Muscle layer of colon (tissue), 2 donors: ENCODE measurements at regions not wholly inside any gene's neighbourhood (a gene's known extent, or its start where the extent isn't known, plus 50 kb on each side); places are given as distances from the start of the nearest gene placed in this dataset.
"Not testable (repeated sequence)": the region's sequence is repeated elsewhere in the genome, so short reads cannot be mapped to it uniquely, and the experiment has no call there.

Experiments used
- H3K27ac ChIP-seq: one replicate; pipeline ENCODE4 v1.7.0; 2013; ENCODE audit warnings: low read depth, mild to moderate bottlenecking, low read length, moderate library complexity
- H3K27me3 ChIP-seq, 2 donors: one replicate each; pipeline ENCODE4 v1.7.0; 2013; ENCODE audit warnings: low read length in 2 of 2, mild to moderate bottlenecking in 2 of 2; ENCODE audit not compliant: insufficient read depth in 2 of 2, control insufficient read depth in 1 of 2
- H3K36me3 ChIP-seq: one replicate; pipeline ENCODE4 v1.7.0; 2013; ENCODE audit warnings: mild to moderate bottlenecking, low read length; ENCODE audit not compliant: insufficient read depth
- H3K4me1 ChIP-seq: one replicate; pipeline ENCODE4 v1.7.0; 2013; ENCODE audit warnings: mild to moderate bottlenecking, low read length; ENCODE audit not compliant: insufficient read depth
- H3K4me3 ChIP-seq, 2 donors: one replicate each; pipeline ENCODE4 v1.7.0; 2013; ENCODE audit warnings: low read length in 2 of 2, low read depth in 1 of 2, mild to moderate bottlenecking in 1 of 2, moderate library complexity in 1 of 2
- H3K9ac ChIP-seq: one replicate; pipeline ENCODE4 v1.7.0; 2013; ENCODE audit warnings: low read length
- H3K9me3 ChIP-seq: one replicate; pipeline ENCODE4 v1.7.0; 2013; ENCODE audit warnings: mild to moderate bottlenecking, low read length
- donor health status: abdominal sarcoma.
- donor health status: Adenocarcinoma of cecum.

- not testable (repeated sequence) for H3K9ac ChIP-seq, H3K9me3 ChIP-seq, H3K4me1 ChIP-seq, H3K27ac ChIP-seq, H3K36me3 ChIP-seq, H3K4me3 ChIP-seq, H3K27me3 ChIP-seq
These were observed 178.8 kb downstream of the ERCC6L2 start for GRCh38 chr9:96054248-96054647.

- Histone ChIP-seq H3K27me3 (no peaks in the 10 kb centered on the region), H3K36me3 (no peaks in the 10 kb centered on the region), H3K27ac (no peak overlapping the region), H3K9ac (no peak overlapping the region), H3K4me3 (no peak overlapping the region), H3K9me3 (no peaks in the 10 kb centered on the region), H3K4me1 (peaks cover 11% of the 10 kb centered on the region)
These were observed 177.2 kb downstream of the ERCC6L2 start for GRCh38 chr9:96052686-96053085.

- Histone ChIP-seq H3K27me3 (no peaks in the 10 kb centered on the region), H3K36me3 (no peaks in the 10 kb centered on the region), H3K4me3 (no peak overlapping the region), H3K27ac (no peak overlapping the region), H3K9me3 (no peaks in the 10 kb centered on the region), H3K4me1 (peaks cover 13% of the 10 kb centered on the region), H3K9ac (no peak overlapping the region)
These were observed 175.9 kb downstream of the ERCC6L2 start for GRCh38 chr9:96051423-96051822.

- H3K9me3 ChIP-seq, result no peaks in the 10 kb centered on the region
- H3K36me3 ChIP-seq, result no peaks in the 10 kb centered on the region
- peaks cover 13% of the 10 kb centered on the region for H3K4me1 ChIP-seq
- H3K9ac ChIP-seq, result no peak overlapping the region
- H3K27ac ChIP-seq, result no peak overlapping the region
- no peaks in the 10 kb centered on the region for H3K27me3 ChIP-seq
- H3K4me3 ChIP-seq, result no peak overlapping the region
These were observed 175.3 kb downstream of the ERCC6L2 start for GRCh38 chr9:96050861-96051155.

DNA sequence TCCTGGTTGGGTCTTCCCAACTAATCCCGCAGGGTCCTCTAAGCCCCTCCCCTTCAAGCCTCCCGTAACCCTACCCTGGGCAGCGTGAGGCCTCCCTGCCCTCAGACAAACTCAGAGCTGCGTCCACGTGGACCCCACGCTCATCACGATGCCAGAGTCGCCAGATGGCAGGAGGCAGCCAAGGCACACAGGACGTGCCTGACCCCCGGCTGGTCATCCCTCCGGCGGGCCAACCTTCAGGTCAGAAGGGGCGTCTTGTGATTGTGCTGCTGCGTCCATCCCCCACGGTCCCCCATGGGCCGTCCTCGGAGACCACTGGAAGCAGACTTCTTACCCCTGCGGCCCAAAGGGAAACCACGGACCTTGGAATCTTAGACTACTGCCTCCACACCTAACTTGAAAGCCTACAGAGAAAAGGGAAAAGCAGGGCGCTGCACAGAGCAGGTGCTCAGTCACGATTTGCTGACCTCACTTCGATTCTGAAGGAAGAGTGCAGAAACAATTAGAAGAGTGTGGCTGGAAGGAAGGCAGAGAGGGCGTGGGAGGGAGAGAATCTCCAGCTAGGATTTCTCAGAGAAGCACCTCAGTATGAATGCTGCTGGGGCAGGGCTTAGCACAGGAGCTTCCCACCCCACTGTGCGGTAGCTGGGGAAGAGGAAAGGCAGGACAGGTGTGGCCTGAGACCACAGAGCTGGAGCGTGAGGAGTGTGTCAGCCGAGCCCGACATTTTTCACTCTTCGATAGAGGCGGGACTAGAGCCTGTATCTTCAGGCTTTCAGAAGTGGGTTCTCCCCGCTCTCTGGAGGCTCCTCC, 174.8 kb downstream of the ERCC6L2 start:
- Histone ChIP-seq H3K4me1 (peaks cover 13% of the 10 kb centered on the region), H3K4me3 (no peak overlapping the region), H3K36me3 (no peaks in the 10 kb centered on the region), H3K27me3 (no peaks in the 10 kb centered on the region), H3K27ac (no peak overlapping the region), H3K9ac (no peak overlapping the region), H3K9me3 (no peaks in the 10 kb centered on the region)

DNA sequence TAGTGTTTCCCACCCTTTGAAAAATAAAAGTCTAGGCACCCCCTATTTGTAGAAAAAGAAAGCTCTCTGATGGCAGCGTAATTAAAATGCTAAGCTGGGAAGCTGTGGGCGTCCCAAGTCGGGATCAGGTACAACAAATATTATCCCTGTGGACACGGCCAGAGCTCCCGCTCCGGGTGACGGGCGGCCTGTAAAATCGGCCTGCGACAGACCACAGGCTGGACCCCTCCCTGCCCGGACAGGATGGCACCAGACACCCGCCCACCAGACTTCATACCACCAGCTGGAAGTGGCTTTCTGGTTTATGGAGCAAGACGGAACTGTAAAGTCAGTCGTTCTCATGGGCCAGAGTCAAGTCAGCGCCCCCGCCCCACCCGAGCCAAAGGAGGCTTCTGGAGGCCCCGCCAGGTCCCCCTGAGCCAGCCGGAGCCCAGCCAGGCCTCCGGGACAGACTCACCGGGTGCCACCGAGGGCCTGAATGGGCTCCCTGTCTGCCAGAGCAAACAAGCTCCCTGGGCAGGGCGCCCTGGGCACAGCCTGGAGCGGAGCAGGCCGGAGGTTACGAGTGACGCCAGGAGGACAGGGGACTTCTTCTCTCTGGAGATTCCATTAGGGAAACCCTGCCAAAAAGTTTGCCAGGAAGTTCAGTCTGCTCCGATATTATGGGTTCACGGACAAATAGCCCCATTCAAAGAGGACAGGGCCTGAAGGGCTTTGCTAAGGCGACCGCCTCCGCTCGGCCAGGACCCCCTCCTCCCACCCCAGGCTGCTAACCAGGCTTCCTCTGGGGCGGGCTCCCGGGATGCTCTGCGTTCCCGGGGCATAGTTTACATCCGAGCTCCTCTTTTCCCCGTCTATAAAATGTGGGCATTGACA, 173.7 kb downstream of the ERCC6L2 start:
- Histone ChIP-seq H3K4me3 (peak overlapping the region in 1 of 2 donors; percentile 27), H3K4me1 (peaks cover 13% of the 10 kb centered on the region), H3K9ac (no peak overlapping the region), H3K27me3 (no peaks in the 10 kb centered on the region), H3K36me3 (no peaks in the 10 kb centered on the region), H3K27ac (no peak overlapping the region), H3K9me3 (no peaks in the 10 kb centered on the region)

GRCh38 chr9:96048104-96048955, 172.8 kb downstream of the ERCC6L2 start:
- no peak overlapping the region for H3K9ac ChIP-seq
- H3K4me3 ChIP-seq, result peak overlapping the region in 1 of 2 donors; percentile 27

GRCh38 chr9:96047741-96048103, 172.2 kb downstream of the ERCC6L2 start:
- Histone ChIP-seq H3K4me1 (peaks cover 13% of the 10 kb centered on the region), H3K27ac (no peak overlapping the region), H3K9me3 (no peaks in the 10 kb centered on the region), H3K36me3 (no peaks in the 10 kb centered on the region), H3K9ac (no peak overlapping the region), H3K4me3 (no peak overlapping the region), H3K27me3 (no peaks in the 10 kb centered on the region)

More at GRCh38 chr9:96048104-96048955, 172.8 kb downstream of the ERCC6L2 start:
- Histone ChIP-seq H3K9me3 (no peaks in the 10 kb centered on the region), H3K4me1 (peaks cover 13% of the 10 kb centered on the region), H3K27ac (no peak overlapping the region), H3K27me3 (no peaks in the 10 kb centered on the region), H3K36me3 (no peaks in the 10 kb centered on the region)

DNA sequence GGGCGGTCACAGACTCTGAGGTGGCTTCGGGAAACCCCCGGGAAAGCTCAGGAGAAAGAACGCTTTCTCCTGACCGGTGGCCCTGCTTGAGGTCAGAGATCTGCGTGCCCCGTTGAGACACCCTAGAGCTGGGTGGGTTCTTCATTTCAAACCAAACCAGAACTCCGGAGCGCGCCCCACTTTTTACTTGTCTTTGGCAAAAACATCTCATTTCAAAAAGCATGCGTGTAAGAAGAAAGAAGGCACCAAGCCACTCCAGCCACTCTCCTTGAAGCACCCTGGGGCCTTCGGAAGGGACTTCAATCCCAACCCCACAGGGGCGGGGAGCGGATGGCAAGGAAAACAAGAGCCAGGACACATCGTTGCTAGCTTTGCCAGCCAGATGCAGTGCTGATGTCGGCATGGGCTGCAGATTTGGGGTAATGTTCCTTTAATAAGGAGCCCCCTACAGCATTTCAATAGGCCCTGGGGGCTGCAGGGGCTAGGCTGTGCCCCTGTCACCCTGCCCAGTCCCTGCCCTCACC, 171.7 kb downstream of the ERCC6L2 start:
- Histone ChIP-seq H3K36me3 (no peaks in the 10 kb centered on the region), H3K4me1 (peaks cover 13% of the 10 kb centered on the region), H3K27ac (no peak overlapping the region), H3K9ac (no peak overlapping the region), H3K9me3 (no peaks in the 10 kb centered on the region), H3K27me3 (no peaks in the 10 kb centered on the region), H3K4me3 (no peak overlapping the region)

GRCh38 chr9:96045811-96046210, 170.3 kb downstream of the ERCC6L2 start:
- Histone ChIP-seq H3K9me3 (no peaks in the 10 kb centered on the region), H3K4me1 (peaks cover 13% of the 10 kb centered on the region), H3K27me3 (no peaks in the 10 kb centered on the region), H3K9ac (no peak overlapping the region), H3K27ac (no peak overlapping the region), H3K4me3 (no peak overlapping the region), H3K36me3 (no peaks in the 10 kb centered on the region)

DNA sequence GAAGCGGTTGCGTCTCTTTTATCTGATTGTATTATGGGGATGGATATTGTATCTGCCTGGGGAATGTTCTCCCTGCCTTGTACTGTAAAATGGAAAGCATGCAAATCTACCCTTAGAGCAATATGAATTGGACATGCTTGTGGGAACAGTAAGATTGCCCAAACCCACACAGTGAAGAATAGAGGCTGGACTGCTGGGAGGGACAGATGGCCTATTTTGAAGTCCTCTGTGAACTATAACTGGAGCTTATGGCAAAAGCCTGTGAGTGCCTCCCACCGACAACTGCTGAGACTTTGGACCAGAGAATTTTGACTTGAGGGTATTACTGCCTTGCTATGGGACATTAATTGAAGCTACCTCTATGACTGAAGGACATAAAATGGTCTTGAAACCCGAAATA, 168.9 kb downstream of the ERCC6L2 start:
- Histone ChIP-seq H3K4me3 (no peak overlapping the region), H3K9ac (no peak overlapping the region), H3K27me3 (no peaks in the 10 kb centered on the region), H3K9me3 (no peaks in the 10 kb centered on the region), H3K36me3 (no peaks in the 10 kb centered on the region), H3K4me1 (peaks cover 20% of the 10 kb centered on the region), H3K27ac (no peak overlapping the region)
